MCF 10A (cell line): ENCODE measurements at regions not wholly inside any gene's neighbourhood (a gene's known extent, or its start where the extent isn't known, plus 50 kb on each side); places are given as distances from the start of the nearest gene placed in this dataset.

Experiments used
- BruUV-seq: library from RNA; stranded (reverse); fragments of 400-500 nt; replicated peaks from 2 replicates; lab custom pipeline; 2021; lab: Mats Ljungman, UMichigan
- CTCF ChIA-PET: fragments of 300-600 bp; sonication (Branson Sonifier 250); formaldehyde crosslinking; extraction: SDS; loops from one replicate; lab custom pipeline; 2021; ENCODE audit warnings: antibody characterized with exemption, inconsistent platforms; lab: Yijun Ruan, JAX
- POLR2A ChIA-PET: fragments of 300-600, 350-650 bp; sonication (Branson Sonifier 250); formaldehyde crosslinking; extraction: SDS; loops from one replicate; lab custom pipeline; 2020; ENCODE audit warnings: antibody characterized with exemption, inconsistent platforms; lab: Yijun Ruan, JAX
- DNase-seq: peaks from one replicate; pipeline ENCODE4 v3.0.0-alpha.2; 2018; ENCODE audit not compliant: unreplicated experiment
- H3K27ac Mint-ChIP-seq: one replicate; pipeline ENCODE4 v1.8.0; 2022; ENCODE audit warnings: mild to moderate bottlenecking, low read depth, mixed read lengths; ENCODE audit not compliant: unreplicated experiment
- H3K27me3 Mint-ChIP-seq: one replicate; pipeline ENCODE4 v1.8.0; 2022; ENCODE audit warnings: mixed read lengths; ENCODE audit not compliant: insufficient read depth, unreplicated experiment
- H3K36me3 Mint-ChIP-seq: one replicate; pipeline ENCODE4 v1.8.0; 2022; ENCODE audit warnings: mild to moderate bottlenecking, moderate library complexity, mixed read lengths; ENCODE audit not compliant: insufficient read depth, unreplicated experiment
- H3K4me1 Mint-ChIP-seq: one replicate; pipeline ENCODE4 v1.8.0; 2022; ENCODE audit warnings: mixed read lengths; ENCODE audit not compliant: insufficient read depth, unreplicated experiment
- H3K4me3 Mint-ChIP-seq: one replicate; pipeline ENCODE4 v1.8.0; 2022; ENCODE audit warnings: mild to moderate bottlenecking, moderate library complexity, mixed read lengths; ENCODE audit not compliant: unreplicated experiment
- H3K9me3 Mint-ChIP-seq: one replicate; pipeline ENCODE4 v1.8.0; 2022; ENCODE audit warnings: mixed read lengths; ENCODE audit not compliant: unreplicated experiment
- intact Hi-C: fragments of 100-400 bp; cut with micrococcal nuclease; formaldehyde crosslinking; loops from 2 replicates; pipeline ENCODE4 v1.14.1; 2022
- TF ChIP-seq, protein P1 (sequence below): fragments of 200-600 bp; IDR thresholded peaks from one replicate; pipeline ENCODE4 v1.8.0; 2022; ENCODE audit warnings: antibody characterized with exemption, mild to moderate bottlenecking; ENCODE audit not compliant: unreplicated experiment

- Mint-ChIP-seq H3K9me3 (no peaks in the 10 kb centered on the region), H3K27ac (peak overlapping the region; percentile 92), H3K36me3 (no peaks in the 10 kb centered on the region), H3K27me3 (no peaks in the 10 kb centered on the region), H3K4me3 (no peak overlapping the region), H3K4me1 (peaks cover 37% of the 10 kb centered on the region)
- ChIA-PET POLR2A (interaction anchor here (1.3 to 1.6 kb wide), 2 partner anchors 12 to 63 kb away, joined by 3 to 4 read pairs; no protein-coding TSS in a partner anchor), CTCF (interaction anchor here (0.6 kb wide), 2 partner anchors 49 to 199 kb away, joined by 3 read pairs; no protein-coding TSS in a partner anchor)
- intact Hi-C loops, result loop anchor here (10.0 kb wide), 2 partner anchors 452 to 688 kb away; no protein-coding TSS in a partner anchor
- TF ChIP-seq, protein P1, sequence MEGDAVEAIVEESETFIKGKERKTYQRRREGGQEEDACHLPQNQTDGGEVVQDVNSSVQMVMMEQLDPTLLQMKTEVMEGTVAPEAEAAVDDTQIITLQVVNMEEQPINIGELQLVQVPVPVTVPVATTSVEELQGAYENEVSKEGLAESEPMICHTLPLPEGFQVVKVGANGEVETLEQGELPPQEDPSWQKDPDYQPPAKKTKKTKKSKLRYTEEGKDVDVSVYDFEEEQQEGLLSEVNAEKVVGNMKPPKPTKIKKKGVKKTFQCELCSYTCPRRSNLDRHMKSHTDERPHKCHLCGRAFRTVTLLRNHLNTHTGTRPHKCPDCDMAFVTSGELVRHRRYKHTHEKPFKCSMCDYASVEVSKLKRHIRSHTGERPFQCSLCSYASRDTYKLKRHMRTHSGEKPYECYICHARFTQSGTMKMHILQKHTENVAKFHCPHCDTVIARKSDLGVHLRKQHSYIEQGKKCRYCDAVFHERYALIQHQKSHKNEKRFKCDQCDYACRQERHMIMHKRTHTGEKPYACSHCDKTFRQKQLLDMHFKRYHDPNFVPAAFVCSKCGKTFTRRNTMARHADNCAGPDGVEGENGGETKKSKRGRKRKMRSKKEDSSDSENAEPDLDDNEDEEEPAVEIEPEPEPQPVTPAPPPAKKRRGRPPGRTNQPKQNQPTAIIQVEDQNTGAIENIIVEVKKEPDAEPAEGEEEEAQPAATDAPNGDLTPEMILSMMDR, result no peak
- DNase-seq, result no peak
- BruUV-seq, result no TSS peak
These were observed 400.3 kb upstream of the TRIB2 start for GRCh38 chr2:12316476-12316875.

GRCh38 chr2:12317286-12317685 lies 399.4 kb upstream of the TRIB2 start:
- POLR2A ChIA-PET, result interaction anchor here (1.4 kb wide), 1 partner anchor 13 kb away, joined by 6 read pairs; no protein-coding TSS in a partner anchor
- Mint-ChIP-seq H3K4me1 (peaks cover 43% of the 10 kb centered on the region), H3K4me3 (peak overlapping the region; percentile 48), H3K36me3 (no peaks in the 10 kb centered on the region), H3K9me3 (no peaks in the 10 kb centered on the region), H3K27ac (peak overlapping the region; percentile 92), H3K27me3 (no peaks in the 10 kb centered on the region)
- no TSS peak for BruUV-seq
- intact Hi-C loops, result loop anchor here (10.0 kb wide), 2 partner anchors 452 to 688 kb away; no protein-coding TSS in a partner anchor
- CTCF ChIA-PET, result interaction anchor here (1.9 kb wide), 1 partner anchor 34 kb away, joined by 4 read pairs; no protein-coding TSS in a partner anchor
- DNase-seq, result no peak
- TF ChIP-seq, protein P1, result no peak

DNA sequence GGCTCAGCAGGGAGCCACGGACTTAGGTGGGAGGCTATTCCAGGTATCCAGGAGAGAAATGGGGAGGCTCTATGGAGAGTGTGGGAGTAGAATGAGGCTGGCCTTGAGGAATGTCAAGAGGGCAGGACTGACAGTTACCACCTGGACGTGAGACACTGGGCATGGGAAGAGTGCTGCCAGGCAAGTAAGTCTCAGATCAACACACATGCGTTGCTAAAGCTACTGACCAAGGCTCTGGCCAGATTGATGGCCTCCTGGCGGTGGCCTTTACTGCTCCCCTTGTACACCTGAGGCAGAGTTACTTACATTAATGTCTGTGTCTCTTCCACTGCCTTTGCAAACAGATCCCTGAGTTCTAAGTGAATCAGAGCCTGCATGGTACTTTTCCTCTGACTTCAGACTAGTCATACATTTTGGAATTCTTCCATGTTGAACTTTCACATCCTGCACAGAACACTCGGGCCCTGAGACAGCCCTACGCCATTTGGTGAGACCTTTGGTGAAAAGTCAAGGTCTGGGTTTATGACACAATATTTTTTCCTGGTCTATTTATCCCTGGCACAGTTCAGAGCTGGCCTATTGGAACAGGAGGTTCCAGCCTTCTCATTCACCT lies 398.8 kb upstream of the TRIB2 start:
- no peaks in the 10 kb centered on the region for H3K36me3 Mint-ChIP-seq
- peak overlapping the region; percentile 92 for H3K27ac Mint-ChIP-seq
- ChIA-PET POLR2A (interaction anchor here (0.5 to 2.4 kb wide), 16 partner anchors 8 to 445 kb away, joined by 3 to 9 read pairs (median 3); partner anchors contain the start of gene TRIB2), CTCF (interaction anchor here (0.6 to 2.2 kb wide), 8 partner anchors 11 to 689 kb away, joined by 3 to 8 read pairs (median 5); no protein-coding TSS in a partner anchor)
- no peaks in the 10 kb centered on the region for H3K9me3 Mint-ChIP-seq
- intact Hi-C loops, result loop anchor here (2.0 to 10.0 kb wide), 3 partner anchors 139 to 687 kb away; no protein-coding TSS in a partner anchor
- peak overlapping the region; percentile 48 for H3K4me3 Mint-ChIP-seq
- TF ChIP-seq, protein P1, result no peak
- H3K4me1 Mint-ChIP-seq, result peaks cover 43% of the 10 kb centered on the region
- no peaks in the 10 kb centered on the region for H3K27me3 Mint-ChIP-seq
- DNase-seq, result peak; percentile 90
- no TSS peak for BruUV-seq

- BruUV-seq, result no TSS peak
- no peaks in the 10 kb centered on the region for H3K27me3 Mint-ChIP-seq
- no peaks in the 10 kb centered on the region for H3K9me3 Mint-ChIP-seq
- H3K36me3 Mint-ChIP-seq, result no peaks in the 10 kb centered on the region
- ChIA-PET CTCF (interaction anchor here (0.6 to 2.2 kb wide), 10 partner anchors 10 to 688 kb away, joined by 3 to 8 read pairs (median 4); no protein-coding TSS in a partner anchor), POLR2A (interaction anchor here (0.5 to 2.4 kb wide), 24 partner anchors 8 to 489 kb away, joined by 3 to 9 read pairs (median 4); partner anchors contain the start of gene TRIB2)
- H3K4me3 Mint-ChIP-seq, result peak overlapping the region; percentile 48
- intact Hi-C loops, result loop anchor here (2.0 to 10.0 kb wide), 3 partner anchors 138 to 686 kb away; no protein-coding TSS in a partner anchor
- H3K4me1 Mint-ChIP-seq, result peaks cover 43% of the 10 kb centered on the region
- H3K27ac Mint-ChIP-seq, result peak overlapping the region; percentile 92
- peak; percentile 83 for DNase-seq
- TF ChIP-seq, protein P1, result no peak
These were observed 398.2 kb upstream of the TRIB2 start for GRCh38 chr2:12318427-12319057.
